ENCODE measurements at regions not wholly inside any gene's neighbourhood (a gene's known extent, or its start where the extent isn't known, plus 50 kb on each side); places are given as distances from the start of the nearest gene placed in this dataset.

- no peak for TF ChIP-seq FOXA1 (IDR thresholded peaks at IDR 0.05)
- TF ChIP-seq HDGF (IDR thresholded peaks at IDR 0.05; ENCODE audit: borderline replicate concordance), result no peak
- TF ChIP-seq L3MBTL2 (conservative IDR thresholded peaks at IDR 0.05), result no peak
Observed at GRCh38 chr6:19569563-19569962, 267.6 kb upstream of the ID4 start.

Data from HEK293T (cell line).